GM23338 (cell line): ENCODE measurements at regions not wholly inside any gene's neighbourhood (a gene's known extent, or its start where the extent isn't known, plus 50 kb on each side); places are given as distances from the start of the nearest gene placed in this dataset.

Experiments used
- ATAC-seq: fragments of 200-7000 bp; cut with Tn5 transposase; 3 replicates; pipeline ENCODE4 v1.9.1; 2020
- DNase-seq: peaks from one replicate; pipeline ENCODE4 v3.0.0-alpha.2; 2015; ENCODE audit warnings: low spot score
- H2AFZ ChIP-seq: fragments of 200-600 bp; sonication (generic); 2 replicates; pipeline ENCODE4 v1.8.0; 2016; ENCODE audit warnings: antibody characterized with exemption, mild to moderate bottlenecking, moderate library complexity
- H3F3A ChIP-seq: fragments of 200-600 bp; sonication (generic); replicated peaks from 2 replicates; pipeline ENCODE4 v1.8.0; 2017; ENCODE audit warnings: antibody characterized with exemption, mixed run types, low read depth
- H3K27ac ChIP-seq: fragments of 200-600 bp; sonication (generic); 2 replicates; pipeline ENCODE4 v1.6.1; 2016; ENCODE audit warnings: low read depth
- H3K27me3 ChIP-seq: fragments of 200-600 bp; sonication (generic); 2 replicates; pipeline ENCODE4 v1.8.0; 2016; ENCODE audit warnings: mild to moderate bottlenecking, mixed run types, moderate library complexity; ENCODE audit not compliant: insufficient read depth
- H3K36me3 ChIP-seq: fragments of 200-600 bp; sonication (generic); 2 replicates; pipeline ENCODE4 v1.8.0; 2016; ENCODE audit warnings: mild to moderate bottlenecking; ENCODE audit not compliant: insufficient read depth
- H3K4me1 ChIP-seq: fragments of 200-600 bp; sonication (generic); 2 replicates; pipeline ENCODE4 v1.8.0; 2016; ENCODE audit warnings: mild to moderate bottlenecking, moderate library complexity; ENCODE audit not compliant: insufficient read depth
- H3K4me2 ChIP-seq: fragments of 200-600 bp; sonication (generic); 2 replicates; pipeline ENCODE4 v1.7.1; 2017; ENCODE audit warnings: mixed run types
- H3K4me3 ChIP-seq: fragments of 200-600 bp; sonication (generic); 2 replicates; pipeline ENCODE4 v1.6.1; 2016; ENCODE audit warnings: mixed run types
- H3K79me2 ChIP-seq: fragments of 200-600 bp; sonication (generic); replicated peaks from 2 replicates; pipeline ENCODE4 v1.8.0; 2017; ENCODE audit warnings: mild to moderate bottlenecking; ENCODE audit not compliant: insufficient read depth
- H3K9me2 ChIP-seq: fragments of 200-600 bp; sonication (generic); 2 replicates; pipeline ENCODE4 v1.8.0; 2017; ENCODE audit not compliant: insufficient read depth
- H4K20me1 ChIP-seq: fragments of 200-600 bp; sonication (generic); replicated peaks from 2 replicates; pipeline ENCODE4 v1.8.0; 2017; ENCODE audit warnings: mild to moderate bottlenecking; ENCODE audit not compliant: insufficient read depth
- H3K27ac Mint-ChIP-seq: 2 replicates; pipeline ENCODE4 v1.8.0; 2020; ENCODE audit warnings: inconsistent platforms, mild to moderate bottlenecking, moderate library complexity, mixed read lengths
- H3K27me3 Mint-ChIP-seq: 3 replicates; pipeline ENCODE4 v1.8.0; 2022; ENCODE audit warnings: low read depth, mild to moderate bottlenecking, moderate library complexity, mixed read lengths, inconsistent platforms; ENCODE audit not compliant: insufficient read depth, poor library complexity
- H3K36me3 Mint-ChIP-seq: 3 replicates; pipeline ENCODE4 v1.8.0; 2021; ENCODE audit warnings: low read depth, mild to moderate bottlenecking, inconsistent platforms, moderate library complexity, mixed read lengths
- H3K4me1 Mint-ChIP-seq: 3 replicates; pipeline ENCODE4 v1.8.0; 2020; ENCODE audit warnings: mild to moderate bottlenecking, inconsistent platforms, mixed read lengths
- H3K4me3 Mint-ChIP-seq: 3 replicates; pipeline ENCODE4 v1.8.0; 2021; ENCODE audit warnings: moderate library complexity, mild to moderate bottlenecking, inconsistent platforms, mixed read lengths
- H3K9me3 Mint-ChIP-seq: 3 replicates; pipeline ENCODE4 v1.8.0; 2020; ENCODE audit warnings: moderate library complexity, mild to moderate bottlenecking, inconsistent platforms, mixed read lengths
- CREB1 ChIP-seq: fragments of 250-450 bp; sonication (Bioruptor Pico); IDR thresholded peaks from 2 replicates; pipeline ENCODE4 v1.5.0; 2020; ENCODE audit warnings: low read depth, mild to moderate bottlenecking, moderate library complexity
- ETS1 ChIP-seq: IDR thresholded peaks from 2 replicates; pipeline ENCODE4 v1.6.1; 2016; ENCODE audit warnings: antibody characterized with exemption
- EZH2 ChIP-seq: fragments of 200-600 bp; sonication (generic); IDR thresholded peaks from one replicate; pipeline ENCODE4 v1.8.0; 2017; ENCODE audit warnings: antibody characterized with exemption, mild to moderate bottlenecking, low read depth; ENCODE audit not compliant: unreplicated experiment
- EZH2phosphoT487 ChIP-seq: fragments of 200-600 bp; sonication (generic); IDR thresholded peaks from one replicate; pipeline ENCODE4 v1.8.1; 2018; ENCODE audit warnings: antibody characterized with exemption; ENCODE audit not compliant: unreplicated experiment
- JUNB ChIP-seq: IDR thresholded peaks from one replicate; pipeline ENCODE4 v1.6.1; 2016; ENCODE audit warnings: antibody characterized with exemption; ENCODE audit not compliant: unreplicated experiment
- NANOG ChIP-seq: IDR thresholded peaks from 2 replicates; pipeline ENCODE4 v1.6.1; 2016; ENCODE audit warnings: antibody characterized with exemption, borderline replicate concordance
- POLR2AphosphoS5 ChIP-seq: IDR thresholded peaks from 2 replicates; pipeline ENCODE4 v1.6.1; 2016; ENCODE audit warnings: antibody characterized with exemption, low read depth
- REST ChIP-seq: IDR thresholded peaks from one replicate; pipeline ENCODE4 v1.6.1; 2018; ENCODE audit warnings: antibody characterized with exemption; ENCODE audit not compliant: unreplicated experiment
- STAT1 ChIP-seq: IDR thresholded peaks from one replicate; pipeline ENCODE4 v1.6.1; 2016; ENCODE audit warnings: antibody characterized with exemption; ENCODE audit not compliant: unreplicated experiment
- ZNF114 ChIP-seq: fragments of 250-450 bp; sonication (Bioruptor Pico); IDR thresholded peaks from 2 replicates; pipeline ENCODE4 v1.5.0; 2020; ENCODE audit warnings: mild to moderate bottlenecking, moderate library complexity
- ZNF331 ChIP-seq: fragments of 250-450 bp; sonication (Bioruptor Pico); IDR thresholded peaks from 2 replicates; pipeline ENCODE4 v1.5.0; 2020; ENCODE audit warnings: low read depth, mild to moderate bottlenecking, moderate library complexity
- ZNF462 ChIP-seq: fragments of 250-450 bp; sonication (Bioruptor Pico); IDR thresholded peaks from 2 replicates; pipeline ENCODE4 v1.5.0; 2020; ENCODE audit warnings: mild to moderate bottlenecking, moderate library complexity
- TF ChIP-seq, protein P1 (sequence below), 2 experiments: fragments of 200-600 bp in 1 of 2; sonication (generic) in 1 of 2; conservative IDR thresholded peaks; 2 replicates each; pipeline versions ENCODE4 v1.5.1 to v1.6.1; 2016 to 2017; ENCODE audit warnings: antibody characterized with exemption in 2 of 2, low read depth in 2 of 2, mild to moderate bottlenecking in 2 of 2, moderate library complexity in 1 of 2

DNA sequence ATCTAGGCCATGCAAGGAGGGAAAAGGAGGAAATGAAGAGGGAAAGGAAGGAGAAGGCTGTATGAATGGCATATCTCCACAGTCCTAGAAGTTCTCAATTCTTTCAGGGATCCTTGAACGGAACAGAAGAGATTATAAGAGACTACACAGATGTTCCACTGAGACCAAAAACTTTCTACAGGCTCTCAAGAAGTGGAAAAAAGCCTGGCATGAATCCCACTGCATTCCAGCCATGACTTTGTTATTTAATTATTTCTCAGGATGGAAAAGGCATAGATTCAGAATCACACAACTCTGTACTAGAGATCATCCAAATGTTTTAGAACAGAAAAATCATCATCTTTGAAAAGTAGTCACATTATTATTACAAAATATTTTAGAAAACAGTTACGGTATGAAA is 131.7 kb upstream of the CDH20 start:
- no peaks in the 10 kb centered on the region for H3K9me2 ChIP-seq
- H3K4me3 Mint-ChIP-seq, result no peak overlapping the region
- H3K27me3 Mint-ChIP-seq, result peaks cover 2% of the 10 kb centered on the region
- no peak overlapping the region for H3K4me2 ChIP-seq
- no peaks in the 10 kb centered on the region for H3K36me3 ChIP-seq
- no peak overlapping the region for H3K4me3 ChIP-seq
- no peaks in the 10 kb centered on the region for H4K20me1 ChIP-seq
- TF ChIP-seq REST (no peak), ZNF331 (CRISPR knock-in tag) (no peak), JUNB (no peak), EZH2 (no peak), NANOG (no peak), STAT1 (no peak), ZNF462 (CRISPR knock-in tag) (no peak), POLR2AphosphoS5 (no peak), EZH2phosphoT487 (no peak), CREB1 (no peak), ZNF114 (no peak), ETS1 (no peak)
- TF ChIP-seq, protein P1, sequence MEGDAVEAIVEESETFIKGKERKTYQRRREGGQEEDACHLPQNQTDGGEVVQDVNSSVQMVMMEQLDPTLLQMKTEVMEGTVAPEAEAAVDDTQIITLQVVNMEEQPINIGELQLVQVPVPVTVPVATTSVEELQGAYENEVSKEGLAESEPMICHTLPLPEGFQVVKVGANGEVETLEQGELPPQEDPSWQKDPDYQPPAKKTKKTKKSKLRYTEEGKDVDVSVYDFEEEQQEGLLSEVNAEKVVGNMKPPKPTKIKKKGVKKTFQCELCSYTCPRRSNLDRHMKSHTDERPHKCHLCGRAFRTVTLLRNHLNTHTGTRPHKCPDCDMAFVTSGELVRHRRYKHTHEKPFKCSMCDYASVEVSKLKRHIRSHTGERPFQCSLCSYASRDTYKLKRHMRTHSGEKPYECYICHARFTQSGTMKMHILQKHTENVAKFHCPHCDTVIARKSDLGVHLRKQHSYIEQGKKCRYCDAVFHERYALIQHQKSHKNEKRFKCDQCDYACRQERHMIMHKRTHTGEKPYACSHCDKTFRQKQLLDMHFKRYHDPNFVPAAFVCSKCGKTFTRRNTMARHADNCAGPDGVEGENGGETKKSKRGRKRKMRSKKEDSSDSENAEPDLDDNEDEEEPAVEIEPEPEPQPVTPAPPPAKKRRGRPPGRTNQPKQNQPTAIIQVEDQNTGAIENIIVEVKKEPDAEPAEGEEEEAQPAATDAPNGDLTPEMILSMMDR (conservative IDR thresholded peaks at IDR 0.05; ENCODE audit: low read depth in 2 of 2), result no peak
- H3K27ac ChIP-seq, result no peak overlapping the region
- H3K27me3 ChIP-seq, result no peaks in the 10 kb centered on the region
- H3K4me1 ChIP-seq, result peaks cover 6% of the 10 kb centered on the region; the same call in 1 of the 2 replicates
- no peak overlapping the region for H3K27ac Mint-ChIP-seq
- no peaks in the 10 kb centered on the region for H3K9me3 Mint-ChIP-seq
- no peaks in the 10 kb centered on the region for H3K36me3 Mint-ChIP-seq
- no peak overlapping the region for H2AFZ ChIP-seq
- ATAC-seq (no peak), DNase-seq (no peak)
- no peaks in the 10 kb centered on the region for H3F3A ChIP-seq
- H3K4me1 Mint-ChIP-seq, result peaks cover 6% of the 10 kb centered on the region; the same call in 2 of the 3 replicates
- no peaks in the 10 kb centered on the region for H3K79me2 ChIP-seq
